ENCODE measurements at regions not wholly inside any gene's neighbourhood (a gene's known extent, or its start where the extent isn't known, plus 50 kb on each side); places are given as distances from the start of the nearest gene placed in this dataset.

DNA sequence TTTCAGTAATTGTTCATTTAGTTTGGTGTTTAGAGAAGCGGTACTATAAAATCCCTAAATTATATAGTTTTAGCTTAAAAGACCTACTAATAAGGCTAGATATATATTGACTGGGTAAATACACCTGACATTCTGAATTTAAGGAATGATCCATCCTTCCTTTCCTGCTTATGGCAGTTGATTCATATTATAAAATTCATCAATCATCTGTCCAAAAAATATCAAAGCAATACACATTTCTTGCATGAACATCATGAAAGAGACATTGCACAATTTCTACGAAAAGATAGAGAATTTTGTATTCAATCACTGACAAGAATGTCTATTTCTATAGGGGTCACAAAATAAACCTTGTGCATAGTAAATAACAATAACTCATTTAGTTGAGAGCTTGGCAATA, 514.9 kb downstream of the SLITRK6 start:
- no peak for TF ChIP-seq CTCF (IDR thresholded peaks at IDR 0.05 in 2 of 3, conservative IDR thresholded peaks at IDR 0.05 in 1 of 3; ENCODE audit: borderline replicate concordance in 1 of 3, insufficient read depth in 1 of 3, low read depth in 2 of 3, low read length in 2 of 3)
- TF ChIP-seq CEBPB (IDR thresholded peaks at IDR 0.05; ENCODE audit: low read depth) = no peak
- TF ChIP-seq POLR2A (IDR thresholded peaks at IDR 0.05; ENCODE audit: borderline replicate concordance, extremely low read depth, insufficient read depth, insufficient read length) = no peak
- no peak for TF ChIP-seq YY1 (IDR thresholded peaks at IDR 0.05; ENCODE audit: extremely low read depth, insufficient replicate concordance, low read depth, low read length)
- no peak for TF ChIP-seq EZH2phosphoT487 (IDR thresholded peaks at IDR 0.05; ENCODE audit: borderline replicate concordance)
- no peak for TF ChIP-seq ZNF274 (IDR thresholded peaks at IDR 0.05; ENCODE audit: low read depth, low read length)
- TF ChIP-seq FOSL1 (IDR thresholded peaks at IDR 0.05; ENCODE audit: low read depth) = no peak
- TF ChIP-seq TCF7L2 (IDR thresholded peaks at IDR 0.05; ENCODE audit: borderline replicate concordance, extremely low read depth, insufficient read depth, insufficient read length) = no peak
- TF ChIP-seq SIN3A (IDR thresholded peaks at IDR 0.05; ENCODE audit: low read depth) = no peak
- no peak for TF ChIP-seq EZH2 (IDR thresholded peaks at IDR 0.05)
- no peak for TF ChIP-seq RAD21 (IDR thresholded peaks at IDR 0.05; ENCODE audit: low read depth)
- TF ChIP-seq POLR2AphosphoS5 (IDR thresholded peaks at IDR 0.05; ENCODE audit: low read depth, low read length) = no peak
- TF ChIP-seq MAX (IDR thresholded peaks at IDR 0.05) = no peak
- no peak for TF ChIP-seq JUND (IDR thresholded peaks at IDR 0.05)

All from HCT116 (cell line).